ENCODE measurements at regions not wholly inside any gene's neighbourhood (a gene's known extent, or its start where the extent isn't known, plus 50 kb on each side); places are given as distances from the start of the nearest gene placed in this dataset.

DNA sequence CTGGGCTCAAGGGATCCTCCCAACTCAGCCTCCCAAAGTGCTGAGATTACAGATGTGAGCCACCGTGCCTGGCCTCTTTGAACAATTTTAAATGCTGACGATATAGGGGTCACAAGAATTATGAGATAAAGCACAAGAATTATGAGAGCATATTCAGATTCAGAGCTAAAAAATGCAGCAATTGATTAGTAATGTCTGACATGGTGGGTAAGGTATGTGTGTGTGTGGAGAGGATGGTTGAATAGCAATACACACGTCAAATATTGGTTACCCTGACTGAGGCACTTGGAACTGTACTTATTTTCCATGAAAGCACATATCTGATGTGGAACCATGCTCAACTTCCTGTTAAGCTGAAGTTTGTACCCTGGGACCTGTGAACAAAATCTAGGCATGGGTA, 115.6 kb downstream of the EOMES start:
- TF ChIP-seq SPI1 (IDR thresholded peaks at IDR 0.05; ENCODE audit: low read depth, low read length) (no peak), POLR2AphosphoS5 (IDR thresholded peaks at IDR 0.05; ENCODE audit: low read depth, low read length) (no peak), POLR2A (IDR thresholded peaks at IDR 0.05; ENCODE audit: low read depth, low read length) (no peak)

Data from GM12891 (cell line).